ENCODE measurements at regions not wholly inside any gene's neighbourhood (a gene's known extent, or its start where the extent isn't known, plus 50 kb on each side); places are given as distances from the start of the nearest gene placed in this dataset.

GRCh38 chr3:154548341-154548740 is 118.4 kb upstream of the GPR149 start:
- Histone ChIP-seq H3K79me2 (ENCODE audit: insufficient read depth, low read length) (no peaks in the 10 kb centered on the region), H3K9me3 (ENCODE audit: insufficient read depth, low read depth, low read length) (no peaks in the 10 kb centered on the region), H3K4me3 (ENCODE audit: low read length, poor library complexity, severe bottlenecking) (no peak overlapping the region), H3K9me2 (replicated peaks; ENCODE audit: low read depth, low read length) (no peaks in the 10 kb centered on the region), H3K9ac (ENCODE audit: low read depth, low read length, poor library complexity, severe bottlenecking) (no peak overlapping the region), H3F3A (ENCODE audit: low read depth) (no peaks in the 10 kb centered on the region), H3K4me1 (ENCODE audit: insufficient read depth, low read length, poor library complexity, severe bottlenecking) (no peaks in the 10 kb centered on the region), H3K4me2 (ENCODE audit: low read depth, low read length, poor library complexity, severe bottlenecking) (no peak overlapping the region), H3K27me3 (ENCODE audit: insufficient read depth, low read length, poor library complexity, severe bottlenecking) (no peaks in the 10 kb centered on the region), H4K20me1 (ENCODE audit: insufficient read depth, low read length, poor library complexity, severe bottlenecking) (no peaks in the 10 kb centered on the region), H2AFZ (ENCODE audit: low read length) (0 out of 2 replicates have a peak overlapping the region, but pooled peaks have one; percentile 7), H3K36me3 (ENCODE audit: insufficient read depth, low read length) (no peaks in the 10 kb centered on the region)
- no peak for TF ChIP-seq EZH2phosphoT487 (IDR thresholded peaks at IDR 0.05; ENCODE audit: borderline replicate concordance)
- no peak for TF ChIP-seq CTCF (conservative IDR thresholded peaks at IDR 0.05; ENCODE audit: low read length)

GRCh38 chr3:154542837-154543236 is 112.8 kb upstream of the GPR149 start:
- Histone ChIP-seq H3K9ac (ENCODE audit: low read depth, low read length, poor library complexity, severe bottlenecking) (no peak overlapping the region), H3K36me3 (ENCODE audit: insufficient read depth, low read length) (no peaks in the 10 kb centered on the region), H4K20me1 (ENCODE audit: insufficient read depth, low read length, poor library complexity, severe bottlenecking) (no peaks in the 10 kb centered on the region), H3F3A (ENCODE audit: low read depth) (no peaks in the 10 kb centered on the region), H3K79me2 (ENCODE audit: insufficient read depth, low read length) (no peaks in the 10 kb centered on the region), H3K4me1 (ENCODE audit: insufficient read depth, low read length, poor library complexity, severe bottlenecking) (no peaks in the 10 kb centered on the region), H2AFZ (ENCODE audit: low read length) (no peak overlapping the region), H3K27me3 (ENCODE audit: insufficient read depth, low read length, poor library complexity, severe bottlenecking) (no peaks in the 10 kb centered on the region), H3K4me2 (ENCODE audit: low read depth, low read length, poor library complexity, severe bottlenecking) (no peak overlapping the region), H3K4me3 (ENCODE audit: low read length, poor library complexity, severe bottlenecking) (no peak overlapping the region), H3K9me3 (ENCODE audit: insufficient read depth, low read depth, low read length) (no peaks in the 10 kb centered on the region), H3K9me2 (replicated peaks; ENCODE audit: low read depth, low read length) (no peaks in the 10 kb centered on the region)
- no peak for TF ChIP-seq CTCF (conservative IDR thresholded peaks at IDR 0.05; ENCODE audit: low read length)
- TF ChIP-seq EZH2phosphoT487 (IDR thresholded peaks at IDR 0.05; ENCODE audit: borderline replicate concordance) = no peak

GRCh38 chr3:154540950-154541604 is 111.1 kb upstream of the GPR149 start:
- no peak overlapping the region for H3K4me2 ChIP-seq (ENCODE audit: low read depth, low read length, poor library complexity, severe bottlenecking)
- H3K9me2 ChIP-seq (replicated peaks; ENCODE audit: low read depth, low read length) = no peaks in the 10 kb centered on the region
- TF ChIP-seq EZH2phosphoT487 (IDR thresholded peaks at IDR 0.05; ENCODE audit: borderline replicate concordance) = no peak
- TF ChIP-seq CTCF (conservative IDR thresholded peaks at IDR 0.05; ENCODE audit: low read length) = no peak

More at GRCh38 chr3:154540950-154541604, 111.1 kb upstream of the GPR149 start:
- Histone ChIP-seq H4K20me1 (ENCODE audit: insufficient read depth, low read length, poor library complexity, severe bottlenecking) (no peaks in the 10 kb centered on the region), H3K27me3 (ENCODE audit: insufficient read depth, low read length, poor library complexity, severe bottlenecking) (no peaks in the 10 kb centered on the region), H2AFZ (ENCODE audit: low read length) (no peak overlapping the region), H3K4me1 (ENCODE audit: insufficient read depth, low read length, poor library complexity, severe bottlenecking) (no peaks in the 10 kb centered on the region), H3K79me2 (ENCODE audit: insufficient read depth, low read length) (no peaks in the 10 kb centered on the region), H3K36me3 (ENCODE audit: insufficient read depth, low read length) (no peaks in the 10 kb centered on the region), H3K4me3 (ENCODE audit: low read length, poor library complexity, severe bottlenecking) (no peak overlapping the region), H3F3A (ENCODE audit: low read depth) (no peaks in the 10 kb centered on the region), H3K9me3 (ENCODE audit: insufficient read depth, low read depth, low read length) (no peaks in the 10 kb centered on the region), H3K9ac (ENCODE audit: low read depth, low read length, poor library complexity, severe bottlenecking) (no peak overlapping the region)
